ENCODE measurements at regions not wholly inside any gene's neighbourhood (a gene's known extent, or its start where the extent isn't known, plus 50 kb on each side); places are given as distances from the start of the nearest gene placed in this dataset.

DNA sequence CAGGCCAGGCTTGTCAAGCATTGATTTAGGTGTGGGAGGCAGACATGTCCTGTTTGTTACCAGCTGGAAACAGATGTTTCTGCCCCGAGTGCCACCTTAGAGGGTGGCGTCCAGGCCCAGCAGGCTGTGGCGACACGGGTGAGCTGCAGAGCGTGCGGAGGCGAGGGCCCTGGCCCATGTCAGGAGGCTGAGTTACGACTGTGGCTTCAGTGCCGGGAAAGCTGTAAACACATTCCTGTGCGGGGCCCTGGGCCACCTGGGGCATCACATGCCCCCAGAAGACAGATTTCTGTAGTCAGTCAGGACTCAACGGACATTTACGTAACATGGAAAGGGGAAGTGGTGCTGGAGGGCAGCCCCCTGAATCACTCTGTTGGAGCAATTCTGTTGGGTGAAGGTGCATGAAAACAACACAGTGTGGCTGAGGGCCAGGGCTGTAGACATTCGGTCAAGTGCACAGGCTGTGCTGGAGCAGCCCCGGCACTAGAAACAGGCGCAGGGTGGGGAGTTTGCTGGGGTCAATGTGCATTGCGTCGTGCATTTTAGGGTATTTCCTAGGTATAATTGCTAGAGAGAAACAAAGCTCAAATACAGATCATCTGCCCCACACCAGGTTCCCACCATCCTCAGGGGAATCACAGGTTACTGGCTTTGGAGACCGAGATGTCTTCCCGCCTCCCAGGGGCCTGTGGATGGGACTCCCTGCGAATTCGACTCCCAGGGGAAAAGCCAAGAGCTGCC lies 291.8 kb downstream of the TMEM121 start:
- intact Hi-C loops (cut with DNase I), result no loop called here
- no peak for DNase-seq
- TF ChIP-seq POLR2A (IDR thresholded peaks at IDR 0.05), result no peak
- TF ChIP-seq, protein P1, sequence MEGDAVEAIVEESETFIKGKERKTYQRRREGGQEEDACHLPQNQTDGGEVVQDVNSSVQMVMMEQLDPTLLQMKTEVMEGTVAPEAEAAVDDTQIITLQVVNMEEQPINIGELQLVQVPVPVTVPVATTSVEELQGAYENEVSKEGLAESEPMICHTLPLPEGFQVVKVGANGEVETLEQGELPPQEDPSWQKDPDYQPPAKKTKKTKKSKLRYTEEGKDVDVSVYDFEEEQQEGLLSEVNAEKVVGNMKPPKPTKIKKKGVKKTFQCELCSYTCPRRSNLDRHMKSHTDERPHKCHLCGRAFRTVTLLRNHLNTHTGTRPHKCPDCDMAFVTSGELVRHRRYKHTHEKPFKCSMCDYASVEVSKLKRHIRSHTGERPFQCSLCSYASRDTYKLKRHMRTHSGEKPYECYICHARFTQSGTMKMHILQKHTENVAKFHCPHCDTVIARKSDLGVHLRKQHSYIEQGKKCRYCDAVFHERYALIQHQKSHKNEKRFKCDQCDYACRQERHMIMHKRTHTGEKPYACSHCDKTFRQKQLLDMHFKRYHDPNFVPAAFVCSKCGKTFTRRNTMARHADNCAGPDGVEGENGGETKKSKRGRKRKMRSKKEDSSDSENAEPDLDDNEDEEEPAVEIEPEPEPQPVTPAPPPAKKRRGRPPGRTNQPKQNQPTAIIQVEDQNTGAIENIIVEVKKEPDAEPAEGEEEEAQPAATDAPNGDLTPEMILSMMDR (IDR thresholded peaks at IDR 0.05), result no peak
- Histone ChIP-seq H3K27ac (no peak overlapping the region), H3K9me3 (no peaks in the 10 kb centered on the region), H3K36me3 (replicated peaks in 1 of 2; ENCODE audit: insufficient read depth in 1 of 2, low read depth in 2 of 2) (no peaks in the 10 kb centered on the region), H3K27me3 (no peaks in the 10 kb centered on the region), H3K4me1 (no peaks in the 10 kb centered on the region), H3K4me3 (no peak overlapping the region)
- WGBS, 2 donors, result 62 to 64% methylated on average over 12 to 21 of the region's 21 CpGs
- ATAC-seq, result no peak

DNA sequence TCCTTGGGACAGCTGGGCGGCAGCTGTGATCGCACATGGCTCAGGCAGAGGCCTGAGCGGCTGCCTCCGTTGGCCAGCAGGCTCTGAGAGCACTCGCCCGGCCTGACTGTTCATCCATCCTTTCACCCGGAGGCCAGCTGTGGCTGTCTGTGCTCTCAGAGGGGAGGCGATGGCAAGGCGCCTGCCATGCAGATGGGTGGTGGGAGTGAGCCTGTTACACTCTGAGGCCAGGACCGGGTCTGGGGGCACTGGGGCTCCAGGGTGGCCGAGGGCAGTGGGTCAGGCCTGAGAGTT lies 292.3 kb downstream of the TMEM121 start:
- WGBS, 2 donors, result 67 to 79% methylated on average over 6 to 11 of the region's 11 CpGs
- ATAC-seq (no peak), DNase-seq (no peak)

DNA sequence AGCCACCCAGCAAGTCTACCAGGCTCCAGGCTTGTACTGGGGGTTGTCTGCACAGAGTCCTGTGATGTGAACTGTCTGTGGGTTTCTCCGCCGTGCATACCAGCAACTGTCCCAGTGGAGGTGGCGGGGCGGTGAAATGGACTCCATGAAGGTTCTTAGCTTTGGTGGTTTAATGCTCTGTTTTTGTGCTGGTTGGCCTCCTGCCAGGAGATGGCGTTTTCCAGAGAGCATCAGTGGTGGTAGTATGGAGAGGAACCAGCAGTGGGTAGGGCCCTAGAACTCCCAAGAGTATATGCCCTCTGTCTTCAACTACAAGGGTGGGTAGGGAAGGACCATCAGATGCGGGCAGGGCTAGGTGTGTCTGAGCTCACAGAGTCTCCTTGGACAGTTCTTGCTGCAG lies 303.8 kb downstream of the TMEM121 start:
- H3K4me3 ChIP-seq, result no peak overlapping the region
- H3K9me3 ChIP-seq, result no peaks in the 10 kb centered on the region
- ATAC-seq (no peak), DNase-seq (no peak)
- no peaks in the 10 kb centered on the region for H3K27me3 ChIP-seq
- 65 to 82% methylated on average over 6 of the region's 6 CpGs for WGBS, 2 donors
- no peak overlapping the region for H3K27ac ChIP-seq
- H3K4me1 ChIP-seq, result no peaks in the 10 kb centered on the region
- TF ChIP-seq, protein P1 (IDR thresholded peaks at IDR 0.05), result no peak
- TF ChIP-seq POLR2A (IDR thresholded peaks at IDR 0.05), result no peak
- no peaks in the 10 kb centered on the region for H3K36me3 ChIP-seq (replicated peaks in 1 of 2; ENCODE audit: insufficient read depth in 1 of 2, low read depth in 2 of 2)
- intact Hi-C loops (cut with DNase I), result no loop called here

More for the DNA sequence above, 292.3 kb downstream of the TMEM121 start:
- Histone ChIP-seq H3K27ac (no peak overlapping the region), H3K4me3 (no peak overlapping the region), H3K9me3 (no peaks in the 10 kb centered on the region), H3K36me3 (replicated peaks in 1 of 2; ENCODE audit: insufficient read depth in 1 of 2, low read depth in 2 of 2) (no peaks in the 10 kb centered on the region), H3K27me3 (no peaks in the 10 kb centered on the region), H3K4me1 (no peaks in the 10 kb centered on the region)
- intact Hi-C loops (cut with DNase I), result no loop called here
- no peak for TF ChIP-seq POLR2A (IDR thresholded peaks at IDR 0.05)
- TF ChIP-seq, protein P1 (IDR thresholded peaks at IDR 0.05), result no peak

DNA sequence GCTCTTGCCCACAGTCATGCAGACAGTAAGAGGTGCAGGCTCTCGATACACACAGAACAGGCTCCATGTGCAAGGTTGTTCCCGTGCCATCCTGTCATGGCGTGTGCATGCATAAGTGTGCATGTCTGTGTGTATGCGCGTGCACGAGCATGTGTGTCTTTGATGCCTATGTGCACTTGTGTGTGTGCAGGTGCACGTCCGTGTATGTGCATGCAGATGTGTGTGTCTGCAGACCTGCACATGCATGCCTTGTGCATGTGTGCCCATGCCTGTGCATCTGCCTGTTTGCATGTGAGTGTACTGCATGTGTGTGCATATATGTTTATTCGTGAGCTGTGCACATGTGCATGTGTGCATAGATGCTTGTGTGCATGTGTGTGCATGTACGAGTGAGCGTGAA lies 309.8 kb downstream of the TMEM121 start:
- no peaks in the 10 kb centered on the region for H3K27me3 ChIP-seq
- no peaks in the 10 kb centered on the region for H3K36me3 ChIP-seq (replicated peaks in 1 of 2; ENCODE audit: insufficient read depth in 1 of 2, low read depth in 2 of 2)
- DNase-seq, result no peak
- TF ChIP-seq POLR2A (IDR thresholded peaks at IDR 0.05), result no peak
- TF ChIP-seq, protein P1 (IDR thresholded peaks at IDR 0.05), result no peak
- no peak overlapping the region for H3K27ac ChIP-seq
- 70 to 84% methylated on average over 5 to 11 of the region's 11 CpGs for WGBS, 2 donors
- ATAC-seq, result no peak
- H3K4me3 ChIP-seq, result no peak overlapping the region
- intact Hi-C loops (cut with DNase I), result no loop called here
- no peaks in the 10 kb centered on the region for H3K4me1 ChIP-seq
- no peaks in the 10 kb centered on the region for H3K9me3 ChIP-seq

DNA sequence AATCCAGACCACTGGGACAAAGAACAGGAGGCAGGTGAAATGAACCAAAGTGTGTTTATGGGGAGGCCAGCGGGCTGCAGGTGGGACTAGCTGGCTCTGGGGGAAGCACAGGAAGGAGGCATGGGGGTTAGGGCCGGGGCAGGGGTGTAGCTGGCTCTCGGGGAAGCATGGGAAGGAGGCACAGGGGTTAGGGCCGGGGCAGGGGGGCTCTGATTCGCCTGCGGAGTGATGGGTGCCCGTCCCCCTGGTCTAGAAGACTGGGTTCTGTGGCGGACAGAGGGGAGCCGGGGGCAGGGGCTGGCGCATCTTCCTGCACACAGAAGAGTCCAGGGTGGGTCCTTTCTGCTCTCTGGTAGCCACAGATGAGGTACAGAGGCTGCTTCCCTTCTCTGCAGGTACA lies 310.3 kb downstream of the TMEM121 start:
- H3K27me3 ChIP-seq, result no peaks in the 10 kb centered on the region
- TF ChIP-seq, protein P1 (IDR thresholded peaks at IDR 0.05), result no peak
- no peak for TF ChIP-seq POLR2A (IDR thresholded peaks at IDR 0.05)
- DNase-seq (no peak), ATAC-seq (no peak)
- no peaks in the 10 kb centered on the region for H3K36me3 ChIP-seq (replicated peaks in 1 of 2; ENCODE audit: insufficient read depth in 1 of 2, low read depth in 2 of 2)
- H3K4me3 ChIP-seq, result no peak overlapping the region
- H3K4me1 ChIP-seq, result no peaks in the 10 kb centered on the region
- intact Hi-C loops (cut with DNase I), result no loop called here
- H3K9me3 ChIP-seq, result no peaks in the 10 kb centered on the region
- 49 to 58% methylated on average over 9 to 10 of the region's 10 CpGs for WGBS, 2 donors
- no peak overlapping the region for H3K27ac ChIP-seq

Data from body of pancreas (tissue), 4 donors.